GM19351 (cell line): ENCODE measurements at regions not wholly inside any gene's neighbourhood (a gene's known extent, or its start where the extent isn't known, plus 50 kb on each side); places are given as distances from the start of the nearest gene placed in this dataset.
A peak's percentile ranks its signal among the peaks of the same experiment; 100 is the strongest.
"Not testable (repeated sequence)": the region's sequence is repeated elsewhere in the genome, so short reads cannot be mapped to it uniquely, and the experiment has no call there.

Experiments used
- ATAC-seq: cut with Tn5 transposase; IDR thresholded peaks from one replicate; pipeline ENCODE4 v1.9.1; 2021; ENCODE audit warnings: mild to moderate bottlenecking, moderate library complexity; ENCODE audit not compliant: unreplicated experiment

- ATAC-seq: peak; percentile 91
These were observed 303.1 kb downstream of the RPLP1 start for GRCh38 chr15:69755551-69756310.

- no peak for ATAC-seq
These were observed 303.8 kb downstream of the RPLP1 start for GRCh38 chr15:69756440-69756839.

- no peak for ATAC-seq
These were observed 304.6 kb downstream of the RPLP1 start for GRCh38 chr15:69757186-69757585.

GRCh38 chr15:69758291-69758771 is 305.7 kb downstream of the RPLP1 start:
- ATAC-seq: no peak

GRCh38 chr15:69758810-69759790 is 306.5 kb downstream of the RPLP1 start:
- ATAC-seq: peak; percentile 40

GRCh38 chr15:69760258-69760845 is 307.7 kb downstream of the RPLP1 start:
- no peak for ATAC-seq

GRCh38 chr15:69760890-69761568 is 308.4 kb downstream of the RPLP1 start:
- peak; percentile 80 for ATAC-seq

- ATAC-seq: no peak
These were observed 309.9 kb downstream of the RPLP1 start for GRCh38 chr15:69762373-69763148.

GRCh38 chr15:69763831-69764230 is 311.2 kb downstream of the RPLP1 start:
- ATAC-seq: no peak

- ATAC-seq: no peak
These were observed 313.5 kb downstream of the RPLP1 start for GRCh38 chr15:69766156-69766555.

- ATAC-seq: no peak
These were observed 314.6 kb downstream of the RPLP1 start for GRCh38 chr15:69767191-69767590.

GRCh38 chr15:69769336-69769735 is 316.7 kb downstream of the RPLP1 start:
- ATAC-seq: not testable (repeated sequence)

- not testable (repeated sequence) for ATAC-seq
These were observed 321.6 kb downstream of the RPLP1 start for GRCh38 chr15:69774258-69774657.

GRCh38 chr15:69774711-69775110 is 322.1 kb downstream of the RPLP1 start:
- not testable (repeated sequence) for ATAC-seq

- ATAC-seq: no peak
These were observed 320.4 kb downstream of the TLE3 start for GRCh38 chr15:69777356-69777755.

- ATAC-seq: no peak
These were observed 317.3 kb downstream of the TLE3 start for GRCh38 chr15:69780374-69780773.

- no peak for ATAC-seq
These were observed 316.7 kb downstream of the TLE3 start for GRCh38 chr15:69780981-69781380.

- ATAC-seq: no peak
These were observed 316.1 kb downstream of the TLE3 start for GRCh38 chr15:69781411-69782125.

GRCh38 chr15:69782139-69782658 is 315.5 kb downstream of the TLE3 start:
- ATAC-seq: no peak
